GM21360 (cell line): ENCODE measurements at regions not wholly inside any gene's neighbourhood (a gene's known extent, or its start where the extent isn't known, plus 50 kb on each side); places are given as distances from the start of the nearest gene placed in this dataset.
"Not testable (repeated sequence)": the region's sequence is repeated elsewhere in the genome, so short reads cannot be mapped to it uniquely, and the experiment has no call there.

Experiments
- ATAC-seq: cut with Tn5 transposase; IDR thresholded peaks from one replicate; pipeline ENCODE4 v1.9.1; 2021; ENCODE audit warnings: mild to moderate bottlenecking, moderate library complexity; ENCODE audit not compliant: unreplicated experiment

DNA sequence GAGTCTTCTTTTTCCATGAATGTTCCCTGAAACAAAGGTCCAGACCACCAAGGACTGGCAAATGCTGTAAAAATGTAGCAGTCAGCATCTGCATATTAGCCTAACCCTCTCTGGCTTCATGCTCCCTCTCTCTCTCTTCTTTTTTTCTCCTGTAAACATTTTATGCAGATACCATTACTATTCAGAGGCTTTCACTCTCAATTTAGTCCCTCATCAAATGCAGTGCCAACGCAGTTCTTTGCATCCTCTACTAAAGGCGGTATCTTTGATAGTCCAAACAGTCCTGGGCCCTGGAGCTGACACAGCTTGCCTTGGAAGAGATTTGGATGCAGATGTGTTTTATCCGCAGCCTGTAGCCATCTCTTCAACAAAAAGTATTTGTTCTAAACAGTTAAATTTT, 167.1 kb upstream of the MMS22L start:
- no peak for ATAC-seq

DNA sequence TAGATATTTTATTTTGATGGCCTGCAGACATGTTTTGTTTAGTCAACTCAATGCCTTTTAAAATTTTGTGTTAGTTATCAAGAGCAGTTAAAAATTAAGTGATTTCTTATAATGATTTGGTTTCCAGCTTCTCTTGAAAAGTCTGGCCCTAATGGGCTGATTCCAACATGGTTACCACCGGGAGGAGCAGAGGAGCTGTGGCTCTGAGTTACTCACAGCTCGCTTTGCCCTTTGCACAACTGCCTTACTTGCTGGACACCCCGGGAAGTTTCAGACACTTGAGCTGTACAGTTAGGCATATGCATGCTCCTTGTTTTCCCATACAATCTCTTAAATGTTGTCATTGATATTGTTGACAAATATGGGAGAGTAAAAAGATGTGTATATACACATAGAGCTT, 173.1 kb upstream of the MMS22L start:
- ATAC-seq, result no peak

DNA sequence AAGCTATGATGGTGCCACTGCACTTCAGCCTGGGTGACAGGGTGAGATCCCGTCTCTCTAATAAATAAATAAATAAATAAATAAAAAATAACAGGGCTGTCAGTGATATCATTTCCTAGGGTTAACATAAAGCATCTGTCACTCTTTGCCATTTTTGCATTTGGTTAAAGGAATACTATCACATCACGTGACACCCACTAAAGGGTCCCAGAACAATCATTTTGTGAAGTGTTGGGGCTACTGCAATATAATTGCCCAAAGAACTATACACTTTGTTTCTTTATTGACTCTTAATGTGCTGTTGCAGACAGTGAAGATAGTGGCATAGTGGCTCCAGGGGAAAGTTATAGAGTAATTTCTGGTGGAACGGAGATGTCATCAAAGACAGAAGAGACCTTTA, 176.5 kb upstream of the MMS22L start:
- ATAC-seq, result no peak

DNA sequence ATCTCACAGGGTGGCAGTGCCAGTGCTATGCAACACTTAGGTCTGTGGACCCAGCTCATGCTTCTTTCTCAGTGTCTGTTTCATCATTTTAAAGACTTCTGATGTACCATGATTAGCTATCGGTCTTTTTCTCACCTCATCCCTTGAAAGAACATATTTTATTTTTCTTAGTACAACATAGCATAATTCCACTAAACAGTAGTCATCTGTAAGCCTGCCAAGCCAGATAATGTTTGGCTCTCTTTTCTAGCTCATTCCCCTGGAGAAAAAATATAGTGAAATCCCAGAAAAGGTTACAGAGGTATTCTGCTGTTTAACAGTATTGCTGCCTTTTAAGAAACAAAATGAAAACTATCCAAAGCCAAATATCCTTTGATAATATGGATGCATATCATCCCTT, 177.0 kb upstream of the MMS22L start:
- no peak for ATAC-seq

DNA sequence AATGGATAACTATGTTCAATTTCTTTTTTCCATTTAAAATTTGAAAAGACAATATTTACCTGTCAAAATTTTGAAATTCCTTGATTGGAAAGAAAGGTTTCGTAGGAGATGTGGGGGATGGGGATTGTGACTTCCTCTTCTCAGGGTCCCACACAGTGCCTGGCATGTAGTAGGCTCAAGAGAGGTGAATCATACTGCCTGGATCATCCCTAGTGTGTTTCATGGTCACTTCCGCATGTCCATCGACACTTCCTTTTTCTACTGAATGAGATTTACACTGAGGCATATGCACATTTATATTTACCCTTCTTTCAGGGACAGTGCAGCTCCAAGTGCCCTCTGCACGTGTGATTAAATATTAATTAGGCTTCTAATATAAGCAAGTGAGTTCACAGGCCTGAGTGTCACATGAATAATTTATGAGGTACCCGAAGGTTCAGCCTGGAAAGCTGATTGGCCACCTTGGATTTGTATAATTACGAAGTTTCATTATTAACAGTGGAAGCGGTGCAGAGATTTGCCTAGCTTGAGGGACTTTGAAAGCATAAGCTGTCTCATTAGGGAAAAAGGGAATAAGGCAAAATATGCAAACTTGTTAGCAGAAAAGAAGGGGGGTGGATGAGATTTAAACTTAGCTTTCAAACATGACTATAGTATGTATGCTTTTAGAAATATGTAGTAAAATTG, 177.5 kb upstream of the MMS22L start:
- no peak for ATAC-seq

GRCh38 chr6:97461218-97461617, 178.2 kb upstream of the MMS22L start:
- no peak for ATAC-seq

- no peak for ATAC-seq
Measured at GRCh38 chr6:97462031-97462430, 179.0 kb upstream of the MMS22L start.

DNA sequence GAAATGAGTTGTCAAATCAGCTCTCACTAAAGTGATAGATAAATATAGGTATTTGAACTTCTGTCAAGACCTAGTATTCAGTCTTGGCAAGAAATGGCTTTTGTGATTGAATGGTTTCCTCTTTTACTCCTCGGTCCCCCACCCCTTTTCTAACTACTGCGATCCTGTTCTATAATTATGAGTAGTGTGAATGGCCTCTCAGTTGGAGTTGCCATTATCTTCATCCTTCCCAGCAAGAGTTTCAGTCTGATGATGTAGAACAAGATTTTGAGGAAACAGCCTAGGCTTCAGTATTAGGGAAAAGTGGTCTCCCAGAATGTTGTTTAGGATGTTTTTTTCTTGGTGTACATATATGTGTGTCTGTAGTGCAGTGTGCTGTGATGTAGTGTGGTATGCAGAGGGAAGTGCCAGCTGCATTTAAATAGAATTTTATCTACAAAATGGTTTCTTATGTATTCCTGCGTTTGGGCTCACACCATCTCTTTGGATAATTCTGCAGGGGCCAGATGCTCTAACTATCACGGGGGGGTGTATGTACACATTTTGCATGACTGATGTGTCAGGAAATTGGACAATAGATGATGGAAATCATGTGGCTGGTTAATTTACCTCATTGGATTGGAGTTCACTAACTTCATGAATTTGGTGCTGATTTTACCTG, 180.1 kb upstream of the MMS22L start:
- ATAC-seq, result no peak

DNA sequence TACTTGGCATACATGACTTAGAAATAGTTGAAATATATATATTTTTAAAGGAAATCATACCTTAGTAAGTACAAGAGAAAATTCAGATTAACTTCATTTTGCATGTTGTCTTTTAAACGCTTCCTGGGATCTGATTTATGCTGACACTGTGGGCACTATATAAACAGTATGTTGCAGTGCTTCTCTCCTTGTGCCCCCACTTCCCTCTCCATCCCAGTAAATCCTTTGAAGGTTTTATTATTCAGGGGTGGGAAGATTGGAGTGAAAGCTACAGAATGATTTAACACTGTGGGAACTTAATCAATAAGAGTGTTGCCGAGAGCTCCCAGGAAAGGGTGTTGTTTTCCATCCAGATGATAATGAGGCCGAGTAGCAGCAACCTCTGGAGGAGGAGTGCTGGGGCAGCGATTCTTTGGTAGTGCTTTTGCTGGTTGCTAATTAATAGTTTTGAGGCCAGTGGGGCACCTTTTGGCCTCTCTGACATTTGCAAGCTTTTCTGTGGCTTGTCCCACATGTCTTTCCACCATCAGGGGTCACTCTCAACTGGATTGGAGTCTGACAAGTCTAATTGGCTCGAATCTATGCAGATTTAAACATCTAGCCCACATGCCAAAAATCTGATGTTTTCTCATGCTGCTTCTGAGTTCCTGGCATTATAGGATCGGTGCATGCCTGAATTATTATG, 183.0 kb upstream of the MMS22L start:
- no peak for ATAC-seq

- no peak for ATAC-seq
Measured at GRCh38 chr6:97468981-97469380, 186.0 kb upstream of the MMS22L start.

- no peak for ATAC-seq
Measured at GRCh38 chr6:97469451-97469850, 186.4 kb upstream of the MMS22L start.

- ATAC-seq, result no peak
Measured at GRCh38 chr6:97470322-97470721, 187.3 kb upstream of the MMS22L start.

DNA sequence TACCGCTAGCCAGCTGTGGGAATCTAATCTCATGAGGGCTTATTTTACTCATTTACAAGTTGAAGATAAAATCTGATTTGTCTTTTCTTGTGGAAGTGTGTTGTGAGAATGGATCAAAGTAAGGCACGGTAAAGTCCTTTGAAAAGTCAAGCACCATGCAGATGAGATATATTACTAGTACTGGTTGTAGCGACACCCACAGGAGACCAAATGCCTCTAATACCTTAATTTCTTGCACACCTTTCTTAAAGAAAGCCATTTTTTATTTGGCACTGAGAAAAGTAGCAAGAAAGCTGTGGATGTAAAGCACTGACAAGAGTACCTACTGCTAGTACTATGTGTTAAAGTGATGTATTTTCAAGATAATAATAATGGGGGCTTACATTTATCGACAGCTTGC, 191.0 kb upstream of the MMS22L start:
- no peak for ATAC-seq

- ATAC-seq, result peak; percentile 100
Measured at GRCh38 chr6:97497713-97498331, 214.8 kb upstream of the MMS22L start.

- no peak for ATAC-seq
Measured at GRCh38 chr6:97501853-97502252, 218.8 kb upstream of the MMS22L start.

- no peak for ATAC-seq
Measured at GRCh38 chr6:97508646-97509045, 225.6 kb upstream of the MMS22L start.

DNA sequence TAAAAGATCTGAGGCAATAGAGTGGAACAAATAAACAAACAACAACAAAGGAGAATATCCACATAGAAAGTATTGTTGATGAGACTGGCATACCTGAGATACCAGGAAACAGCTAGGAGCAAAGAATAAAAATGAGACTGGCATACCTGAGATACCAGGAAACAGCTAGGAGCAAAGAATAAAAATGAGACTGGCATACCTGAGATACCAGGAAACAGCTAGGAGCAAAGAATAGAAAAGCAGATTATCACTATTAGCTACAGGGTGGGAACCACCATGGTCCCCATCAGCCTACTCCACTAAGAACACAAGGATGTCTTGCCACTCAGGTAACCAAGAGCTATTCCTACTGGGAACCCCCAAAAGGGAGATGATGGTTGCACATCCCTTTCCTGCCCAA, 230.2 kb upstream of the MMS22L start:
- ATAC-seq, result not testable (repeated sequence)

DNA sequence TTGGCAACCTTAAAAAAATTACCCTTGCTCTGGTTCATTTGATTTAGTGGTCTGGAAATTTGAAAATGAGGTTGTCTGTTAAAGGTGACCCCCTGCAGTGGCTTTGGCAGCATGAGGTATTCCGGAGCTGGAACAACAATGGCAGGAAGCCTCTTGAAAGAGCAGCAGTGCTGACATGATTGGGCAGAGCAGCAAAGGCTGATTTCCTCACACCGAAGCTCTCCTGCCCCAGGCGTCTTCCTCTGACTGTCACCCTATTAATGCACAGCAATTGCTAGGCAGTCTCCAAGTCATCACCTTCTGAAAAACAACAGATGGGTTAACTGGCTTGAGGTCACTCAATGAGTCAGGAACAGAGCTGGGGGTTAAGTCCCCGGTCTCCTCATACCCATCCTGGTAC, 241.8 kb upstream of the MMS22L start:
- ATAC-seq, result no peak

DNA sequence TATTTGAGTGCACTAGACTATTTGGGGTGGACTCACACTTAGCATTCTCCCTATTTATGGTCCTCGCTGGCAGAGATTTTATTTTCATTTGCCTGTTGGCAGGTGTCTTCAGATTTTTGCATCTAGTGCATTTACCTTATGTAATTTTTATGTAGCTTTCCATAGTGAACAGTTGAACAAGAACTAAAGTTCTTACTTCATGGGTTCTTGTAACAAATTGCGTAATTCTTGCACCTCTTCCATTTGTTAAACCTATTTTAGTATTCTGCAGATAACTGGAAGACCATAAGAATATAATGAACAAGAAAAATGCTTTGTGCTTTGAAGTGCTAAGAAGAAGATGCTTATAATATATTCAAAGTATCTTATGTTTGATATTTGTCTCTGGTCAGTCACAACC, 252.8 kb upstream of the MMS22L start:
- ATAC-seq, result no peak

DNA sequence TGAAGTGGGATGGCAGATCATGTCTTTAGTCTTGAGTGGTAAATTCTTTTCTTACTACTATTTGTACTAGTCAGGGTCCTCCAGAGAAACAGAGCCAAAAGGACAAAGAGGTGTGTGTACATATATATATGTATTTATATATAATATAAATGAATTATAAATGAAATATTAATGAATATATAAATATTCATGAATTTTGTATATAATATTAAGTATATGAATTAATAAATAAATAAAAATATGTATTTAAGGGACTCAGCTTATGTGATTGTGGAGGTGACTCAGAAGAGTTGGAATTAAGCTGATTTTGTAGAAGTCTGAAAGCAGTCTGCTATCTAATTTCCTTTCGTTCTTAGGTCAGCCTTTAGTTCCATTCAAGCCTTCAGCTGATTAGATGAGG, 265.3 kb upstream of the MMS22L start:
- no peak for ATAC-seq

DNA sequence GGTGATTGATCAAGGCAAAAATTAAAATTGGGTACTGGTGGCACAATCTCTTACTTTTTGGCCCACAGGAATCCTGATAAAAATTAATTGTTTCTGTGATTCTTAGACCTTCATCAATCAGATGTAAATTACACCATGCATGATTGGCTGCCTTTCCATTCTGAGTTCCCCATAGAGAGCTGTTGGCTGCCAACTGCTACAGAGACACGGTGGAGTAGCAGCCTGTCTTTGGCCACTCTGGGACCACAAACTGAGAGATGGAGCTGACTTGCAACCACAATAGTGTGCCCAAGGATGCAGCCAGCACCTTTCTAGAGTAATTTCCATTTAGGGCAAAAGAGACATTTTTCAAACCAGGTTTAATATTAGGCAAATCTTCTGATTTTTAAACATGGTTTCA, 274.3 kb upstream of the MMS22L start:
- no peak for ATAC-seq

DNA sequence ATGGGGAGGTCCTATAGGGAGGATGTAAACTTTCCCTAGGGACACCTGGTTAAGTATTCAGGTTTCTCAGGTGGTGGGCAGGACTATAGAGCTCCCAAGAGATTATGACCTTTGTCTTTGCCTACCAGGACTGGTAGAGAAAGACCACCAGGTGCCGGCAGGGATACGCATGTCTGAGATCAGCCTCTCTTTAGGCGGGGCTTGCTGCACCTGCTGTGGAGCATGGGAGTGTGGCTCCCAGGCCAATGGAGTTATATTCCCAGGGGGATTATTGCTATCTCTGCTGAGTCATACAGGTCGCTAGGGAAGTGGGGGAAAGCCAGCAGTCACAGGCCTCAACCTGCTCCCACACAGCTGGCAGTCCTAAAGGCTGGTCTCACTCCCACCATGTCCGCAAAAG, 280.5 kb upstream of the MMS22L start:
- no peak for ATAC-seq
